ENCODE measurements at regions not wholly inside any gene's neighbourhood (a gene's known extent, or its start where the extent isn't known, plus 50 kb on each side); places are given as distances from the start of the nearest gene placed in this dataset.

- no peak for TF ChIP-seq CTCF (conservative IDR thresholded peaks at IDR 0.05; ENCODE audit: low read length)
- TF ChIP-seq EZH2phosphoT487 (IDR thresholded peaks at IDR 0.05; ENCODE audit: borderline replicate concordance, low read depth, low read length) = no peak
Observed at GRCh38 chr15:101550124-101550523, 60.6 kb upstream of the PCSK6 start.
